DOHH2 (cell line): ENCODE measurements at regions not wholly inside any gene's neighbourhood (a gene's known extent, or its start where the extent isn't known, plus 50 kb on each side); places are given as distances from the start of the nearest gene placed in this dataset.

Source experiments
- H3F3A ChIP-seq: fragments of 200-600 bp; sonication (generic), shearing (Covaris generic); 2 replicates; pipeline ENCODE4 v1.6.0; 2016; ENCODE audit warnings: antibody characterized with exemption, mild to moderate bottlenecking; ENCODE audit not compliant: control insufficient read depth, insufficient read depth
- H3K27ac ChIP-seq: fragments of 200-600 bp; sonication (generic); 2 replicates; pipeline ENCODE4 v1.5.1; 2014; ENCODE audit warnings: low read depth, mild to moderate bottlenecking, low read length, moderate library complexity
- H3K27me3 ChIP-seq: fragments of 200-600 bp; sonication (generic); 2 replicates; pipeline ENCODE4 v1.6.1; 2014; ENCODE audit warnings: mild to moderate bottlenecking, low read length, mixed read lengths; ENCODE audit not compliant: control insufficient read depth
- H3K36me3 ChIP-seq: fragments of 200-600 bp; sonication (generic); 2 replicates; pipeline ENCODE4 v1.6.1; 2014; ENCODE audit warnings: mild to moderate bottlenecking, low read length, moderate library complexity, mixed read lengths; ENCODE audit not compliant: control insufficient read depth
- H3K4me1 ChIP-seq: fragments of 200-600 bp; sonication (generic); 2 replicates; pipeline ENCODE4 v1.6.1; 2014; ENCODE audit warnings: mild to moderate bottlenecking, low read length, mixed read lengths; ENCODE audit not compliant: control insufficient read depth
- H3K4me2 ChIP-seq: fragments of 200-600 bp; sonication (generic); 2 replicates; pipeline ENCODE4 v1.6.0; 2014; ENCODE audit warnings: mild to moderate bottlenecking, low read length, moderate library complexity
- H3K4me3 ChIP-seq: fragments of 200-600 bp; sonication (generic); 2 replicates; pipeline ENCODE4 v1.5.1; 2014; ENCODE audit warnings: mild to moderate bottlenecking, low read length, mixed read lengths
- H3K79me2 ChIP-seq: fragments of 200-600 bp; sonication (generic); 2 replicates; pipeline ENCODE4 v1.6.1; 2014; ENCODE audit warnings: mild to moderate bottlenecking, low read length, mixed read lengths; ENCODE audit not compliant: control insufficient read depth
- H3K9me2 ChIP-seq: fragments of 200-600 bp; sonication (generic); replicated peaks from 2 replicates; pipeline ENCODE4 v1.6.1; 2014; ENCODE audit warnings: mild to moderate bottlenecking, low read length, mixed read lengths; ENCODE audit not compliant: control insufficient read depth
- H3K9me3 ChIP-seq: fragments of 200-600 bp; sonication (generic); 2 replicates; pipeline ENCODE4 v1.6.1; 2014; ENCODE audit warnings: antibody characterized with exemption, low read length, mixed read lengths; ENCODE audit not compliant: control insufficient read depth, insufficient read depth
- H4K20me1 ChIP-seq: fragments of 200-600 bp; sonication (generic); 2 replicates; pipeline ENCODE4 v1.6.0; 2014; ENCODE audit warnings: low read depth, mild to moderate bottlenecking, antibody characterized with exemption, low read length, moderate library complexity; ENCODE audit not compliant: control insufficient read depth, insufficient read depth
- EZH2phosphoT487 ChIP-seq: fragments of 200-600 bp; sonication (generic); IDR thresholded peaks from 2 replicates; pipeline ENCODE4 v1.6.1; 2017; ENCODE audit warnings: borderline replicate concordance, mild to moderate bottlenecking, antibody characterized with exemption, low read length, moderate library complexity, mixed read lengths
- TF ChIP-seq, protein P1 (sequence below): fragments of 200-600 bp; sonication (generic); IDR thresholded peaks from one replicate; pipeline ENCODE4 v1.5.1; 2014; ENCODE audit warnings: antibody characterized with exemption, mild to moderate bottlenecking, low read depth, low read length; ENCODE audit not compliant: poor library complexity, severe bottlenecking

DNA sequence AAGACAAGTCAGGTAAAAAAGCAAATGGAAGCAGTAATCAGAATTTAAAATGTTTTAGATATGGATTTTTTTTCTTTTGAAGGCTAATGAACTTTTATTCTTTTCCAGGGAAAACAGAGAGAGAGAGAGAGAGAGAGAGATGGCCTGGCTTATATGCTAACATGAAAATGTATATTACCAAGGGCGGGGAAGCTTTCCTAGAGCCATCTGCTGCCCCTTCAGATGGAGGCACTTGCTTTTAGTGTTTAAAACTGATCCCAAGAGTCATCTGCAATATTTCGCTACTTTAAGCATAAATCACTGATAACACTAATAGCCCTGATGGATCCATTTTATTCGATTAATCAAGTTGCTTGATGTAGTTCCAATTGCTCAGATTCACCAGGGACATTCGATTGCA, 186.1 kb upstream of the ADAMTS16 start:
- TF ChIP-seq, protein P1, sequence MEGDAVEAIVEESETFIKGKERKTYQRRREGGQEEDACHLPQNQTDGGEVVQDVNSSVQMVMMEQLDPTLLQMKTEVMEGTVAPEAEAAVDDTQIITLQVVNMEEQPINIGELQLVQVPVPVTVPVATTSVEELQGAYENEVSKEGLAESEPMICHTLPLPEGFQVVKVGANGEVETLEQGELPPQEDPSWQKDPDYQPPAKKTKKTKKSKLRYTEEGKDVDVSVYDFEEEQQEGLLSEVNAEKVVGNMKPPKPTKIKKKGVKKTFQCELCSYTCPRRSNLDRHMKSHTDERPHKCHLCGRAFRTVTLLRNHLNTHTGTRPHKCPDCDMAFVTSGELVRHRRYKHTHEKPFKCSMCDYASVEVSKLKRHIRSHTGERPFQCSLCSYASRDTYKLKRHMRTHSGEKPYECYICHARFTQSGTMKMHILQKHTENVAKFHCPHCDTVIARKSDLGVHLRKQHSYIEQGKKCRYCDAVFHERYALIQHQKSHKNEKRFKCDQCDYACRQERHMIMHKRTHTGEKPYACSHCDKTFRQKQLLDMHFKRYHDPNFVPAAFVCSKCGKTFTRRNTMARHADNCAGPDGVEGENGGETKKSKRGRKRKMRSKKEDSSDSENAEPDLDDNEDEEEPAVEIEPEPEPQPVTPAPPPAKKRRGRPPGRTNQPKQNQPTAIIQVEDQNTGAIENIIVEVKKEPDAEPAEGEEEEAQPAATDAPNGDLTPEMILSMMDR, result no peak
- TF ChIP-seq EZH2phosphoT487, result no peak

DNA sequence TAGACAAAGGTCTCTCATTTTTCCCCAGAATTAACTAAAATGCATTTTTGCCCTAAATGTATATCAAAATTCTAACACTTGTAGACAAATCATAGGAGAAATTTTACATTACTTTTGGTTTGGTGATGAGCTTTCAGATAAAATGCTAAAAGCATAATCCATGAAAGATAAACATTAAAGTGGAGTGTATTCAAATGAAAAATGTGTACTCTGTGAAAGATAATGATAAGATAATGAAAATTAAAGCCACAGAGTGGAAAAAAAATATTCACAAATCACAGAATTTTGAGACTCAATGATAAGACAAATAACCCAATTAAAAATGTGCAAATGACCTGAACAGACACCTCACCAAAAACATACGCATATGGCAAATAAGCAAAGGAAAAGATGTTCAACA, 176.9 kb upstream of the ADAMTS16 start:
- no peak for TF ChIP-seq EZH2phosphoT487
- TF ChIP-seq, protein P1, result no peak
- no peak overlapping the region for H3K4me3 ChIP-seq
- H3K4me2 ChIP-seq, result no peak overlapping the region
- H3F3A ChIP-seq, result no peaks in the 10 kb centered on the region
- no peaks in the 10 kb centered on the region; the same call in 1 of the 2 replicates for H3K9me3 ChIP-seq
- no peaks in the 10 kb centered on the region for H3K9me2 ChIP-seq
- no peaks in the 10 kb centered on the region for H3K36me3 ChIP-seq
- H3K27me3 ChIP-seq, result no peaks in the 10 kb centered on the region
- no peaks in the 10 kb centered on the region for H3K79me2 ChIP-seq
- no peak overlapping the region for H3K27ac ChIP-seq
- H3K4me1 ChIP-seq, result no peaks in the 10 kb centered on the region
- no peaks in the 10 kb centered on the region for H4K20me1 ChIP-seq

More for the DNA sequence above, 186.1 kb upstream of the ADAMTS16 start:
- Histone ChIP-seq H3K4me2 (no peak overlapping the region), H3F3A (no peaks in the 10 kb centered on the region), H4K20me1 (no peaks in the 10 kb centered on the region), H3K9me3 (no peaks in the 10 kb centered on the region; the same call in 1 of the 2 replicates), H3K79me2 (no peaks in the 10 kb centered on the region), H3K4me1 (no peaks in the 10 kb centered on the region), H3K9me2 (no peaks in the 10 kb centered on the region), H3K27me3 (no peaks in the 10 kb centered on the region), H3K27ac (no peak overlapping the region), H3K36me3 (no peaks in the 10 kb centered on the region), H3K4me3 (no peak overlapping the region)

DNA sequence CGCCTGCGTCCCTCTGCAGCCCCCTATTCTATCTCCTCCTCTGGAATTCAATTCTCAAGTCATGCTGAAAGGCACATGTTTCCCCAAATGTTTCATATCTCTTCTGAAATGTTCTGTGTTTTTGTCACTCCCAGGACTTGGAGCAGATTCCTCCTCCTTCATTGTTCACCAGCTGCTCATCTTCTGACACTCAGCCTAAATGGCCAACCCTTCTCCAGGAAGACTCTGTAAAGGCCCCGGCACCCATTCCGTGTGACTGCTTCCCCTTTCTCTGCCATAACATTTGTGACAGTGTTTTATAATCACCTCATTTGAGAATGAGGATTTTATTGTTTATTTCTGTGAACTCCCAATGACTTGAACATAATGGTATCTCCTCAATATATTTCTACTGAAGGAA, 170.8 kb upstream of the ADAMTS16 start:
- Histone ChIP-seq H3F3A (no peaks in the 10 kb centered on the region), H3K9me2 (no peaks in the 10 kb centered on the region), H3K79me2 (no peaks in the 10 kb centered on the region), H4K20me1 (no peaks in the 10 kb centered on the region), H3K4me3 (no peak overlapping the region), H3K4me1 (no peaks in the 10 kb centered on the region), H3K27me3 (no peaks in the 10 kb centered on the region), H3K27ac (no peak overlapping the region), H3K36me3 (no peaks in the 10 kb centered on the region), H3K4me2 (no peak overlapping the region), H3K9me3 (no peaks in the 10 kb centered on the region)
- no peak for TF ChIP-seq EZH2phosphoT487
- TF ChIP-seq, protein P1, result no peak

DNA sequence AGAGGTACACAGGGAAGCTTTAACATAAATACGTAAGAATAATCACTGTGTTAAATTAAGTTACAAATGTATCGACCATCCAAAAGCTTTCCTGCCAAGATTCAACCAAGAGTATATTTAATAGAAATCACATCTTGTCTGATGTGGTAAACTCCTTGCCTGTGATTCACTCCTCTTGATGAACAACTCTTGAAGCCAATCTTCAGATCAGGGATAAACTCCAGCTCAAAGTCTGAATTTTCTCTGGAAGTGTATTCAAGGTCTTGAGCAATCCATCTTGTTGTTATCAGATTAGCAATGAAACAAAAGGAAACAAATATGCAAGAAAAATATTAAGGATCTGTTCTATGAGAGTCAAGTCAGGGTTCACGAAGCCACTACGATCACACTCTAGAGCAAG, 170.0 kb upstream of the ADAMTS16 start:
- Histone ChIP-seq H3K4me2 (no peak overlapping the region), H3F3A (no peaks in the 10 kb centered on the region), H3K79me2 (no peaks in the 10 kb centered on the region), H3K4me1 (no peaks in the 10 kb centered on the region), H4K20me1 (no peaks in the 10 kb centered on the region), H3K27me3 (no peaks in the 10 kb centered on the region), H3K4me3 (no peak overlapping the region), H3K36me3 (no peaks in the 10 kb centered on the region), H3K27ac (no peak overlapping the region), H3K9me2 (no peaks in the 10 kb centered on the region), H3K9me3 (no peaks in the 10 kb centered on the region)
- TF ChIP-seq EZH2phosphoT487, result no peak
- TF ChIP-seq, protein P1, result no peak
